Hematopoietic multipotent progenitor cell treated with erythropoietin and hydrocortisone succinate and interleukin-3 and kit ligand, for 15 days (in vitro differentiated cells): ENCODE measurements at regions not wholly inside any gene's neighbourhood (a gene's known extent, or its start where the extent isn't known, plus 50 kb on each side); places are given as distances from the start of the nearest gene placed in this dataset.
"Not testable (repeated sequence)": the region's sequence is repeated elsewhere in the genome, so short reads cannot be mapped to it uniquely, and the experiment has no call there.

Experiments used
- DNase-seq: peaks from one replicate; pipeline ENCODE4 v3.0.0-alpha.2; 2015; ENCODE audit warnings: low spot score

DNA sequence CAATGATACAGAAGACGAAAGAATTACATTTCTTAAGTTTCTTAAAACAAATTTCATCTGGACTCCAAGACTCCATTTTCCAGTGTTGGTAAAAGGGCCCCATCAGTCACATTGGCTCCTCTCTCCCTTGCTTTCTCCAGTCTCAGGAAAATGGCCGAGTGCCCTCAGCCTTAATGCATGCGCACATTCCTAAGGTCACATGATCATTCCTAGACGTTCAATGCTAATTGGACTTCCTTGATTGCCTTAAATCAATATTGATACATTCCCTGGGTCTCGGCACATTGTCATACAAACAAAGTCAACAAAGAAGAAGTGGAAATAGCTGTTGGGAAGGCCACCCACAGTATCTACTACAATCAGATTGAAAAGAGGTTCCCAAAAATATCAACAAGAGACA, 413.6 kb upstream of the GRAMD2B start:
- no peak for DNase-seq

DNA sequence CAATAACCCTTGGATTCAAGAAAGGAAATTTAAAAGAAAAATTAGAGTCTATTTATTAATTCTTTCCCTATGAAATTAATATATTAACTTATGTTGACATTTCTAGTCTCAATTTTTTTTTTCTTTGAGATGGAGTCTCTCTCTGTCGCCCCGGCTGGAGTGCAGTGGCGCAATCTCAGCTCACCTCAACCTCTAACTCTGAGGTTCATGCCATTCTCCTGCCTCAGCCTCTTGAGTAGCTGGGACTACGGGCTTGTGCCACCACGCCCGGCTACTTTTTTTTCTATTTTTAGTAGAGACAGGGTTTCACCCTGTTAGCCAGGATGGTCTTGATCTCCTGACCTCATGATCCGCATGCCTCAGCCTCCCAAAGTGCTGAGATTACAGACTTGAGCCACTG, 411.7 kb upstream of the GRAMD2B start:
- not testable (repeated sequence) for DNase-seq

DNA sequence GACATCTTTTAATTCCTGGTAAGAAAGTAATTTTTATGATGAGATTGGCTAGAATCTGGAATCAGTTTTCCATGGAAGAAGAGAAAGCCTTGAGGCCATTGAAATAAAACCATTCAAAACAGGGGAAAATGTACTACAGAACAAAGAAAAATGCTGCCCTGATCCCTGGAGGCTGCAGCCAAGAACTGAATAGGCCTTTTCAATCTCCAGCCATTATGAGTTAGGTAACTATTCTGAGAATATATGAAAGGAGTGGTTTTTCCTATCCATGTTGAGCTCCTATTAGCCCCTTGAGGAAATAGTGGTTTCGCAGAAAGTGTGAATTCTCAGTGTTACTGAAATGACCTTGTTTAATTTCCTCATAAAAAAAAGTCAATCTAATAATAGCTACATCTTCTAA, 408.5 kb upstream of the GRAMD2B start:
- DNase-seq, result no peak

DNA sequence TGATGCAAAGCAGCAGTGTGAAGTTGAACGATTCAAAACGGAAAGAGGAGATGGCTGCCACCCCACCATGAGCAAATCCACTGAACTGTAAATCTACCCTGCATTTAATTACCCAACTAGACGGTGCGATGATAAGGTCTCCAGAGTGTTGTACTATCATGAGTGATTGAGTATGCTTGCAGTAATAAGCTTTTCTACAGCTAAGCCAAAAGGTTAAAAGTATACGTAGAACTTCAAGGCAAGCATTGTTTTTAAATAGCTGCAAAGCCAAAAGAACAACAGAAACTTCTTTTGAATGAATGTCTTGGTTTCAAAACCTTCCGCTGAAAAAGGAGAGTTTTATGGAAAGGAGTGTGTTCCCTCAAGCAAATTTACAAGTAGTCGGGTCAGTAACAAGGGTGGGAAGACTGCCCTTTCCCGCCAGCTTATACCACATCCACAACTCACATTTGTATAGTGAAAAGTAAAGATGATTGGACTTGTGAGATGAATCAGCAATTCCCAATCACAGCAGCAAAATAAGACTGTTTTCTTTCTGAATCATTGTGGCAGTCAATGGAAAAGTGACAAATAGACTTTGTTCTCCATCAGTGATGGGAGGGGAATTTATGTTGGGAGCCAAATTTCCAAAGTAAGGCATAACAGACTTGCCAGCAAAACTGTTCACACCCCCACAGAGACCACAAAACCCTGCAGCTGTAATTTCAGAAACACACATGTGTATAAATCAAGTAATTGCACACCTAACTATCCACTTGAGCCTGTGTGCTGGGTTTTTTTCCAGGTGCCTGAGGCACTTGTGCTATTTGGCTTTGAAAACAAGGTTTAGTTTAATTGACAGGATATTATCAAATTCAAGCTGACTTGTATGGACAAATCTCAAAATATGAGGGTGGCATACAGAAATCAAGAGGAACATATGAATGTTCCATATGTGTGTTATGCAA, 407.7 kb upstream of the GRAMD2B start:
- DNase-seq, result no peak

DNA sequence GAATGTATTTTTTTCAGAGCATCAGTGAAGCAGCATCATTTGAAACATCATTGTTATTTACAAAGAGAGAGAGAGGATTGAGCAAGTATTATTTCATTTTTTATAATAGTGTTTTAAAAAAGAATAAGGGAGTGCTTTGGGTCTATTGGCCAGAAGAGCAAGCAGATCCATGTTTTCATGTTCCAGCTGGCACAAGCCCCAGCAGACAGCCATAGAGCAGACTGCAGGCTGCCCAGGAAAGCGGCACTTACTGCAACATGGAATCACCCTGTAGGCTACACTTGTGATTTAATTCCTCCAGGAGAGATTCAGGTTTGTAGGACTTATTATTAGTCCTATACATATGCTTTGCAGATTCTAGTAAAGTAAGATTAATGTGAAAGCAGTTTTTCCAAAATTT, 407.0 kb upstream of the GRAMD2B start:
- DNase-seq, result no peak

DNA sequence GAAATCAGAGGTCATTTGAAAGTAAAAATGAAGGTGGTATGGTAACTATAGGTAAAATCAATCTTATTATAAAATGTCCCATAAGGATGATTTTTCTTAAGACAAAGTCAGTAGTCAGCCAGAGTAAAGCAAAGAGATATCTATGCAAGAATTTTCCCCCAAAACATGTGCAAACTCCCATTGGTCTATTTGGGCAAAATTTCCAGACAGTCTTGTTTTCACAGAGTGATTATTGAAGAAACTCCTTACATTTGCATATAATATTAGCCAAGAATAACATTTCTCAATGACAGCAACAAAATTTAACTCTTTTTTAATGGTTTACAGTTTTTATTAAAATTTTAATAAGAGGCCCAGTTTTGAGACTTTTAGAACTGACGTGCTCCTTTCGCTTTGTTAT, 406.1 kb upstream of the GRAMD2B start:
- no peak for DNase-seq

DNA sequence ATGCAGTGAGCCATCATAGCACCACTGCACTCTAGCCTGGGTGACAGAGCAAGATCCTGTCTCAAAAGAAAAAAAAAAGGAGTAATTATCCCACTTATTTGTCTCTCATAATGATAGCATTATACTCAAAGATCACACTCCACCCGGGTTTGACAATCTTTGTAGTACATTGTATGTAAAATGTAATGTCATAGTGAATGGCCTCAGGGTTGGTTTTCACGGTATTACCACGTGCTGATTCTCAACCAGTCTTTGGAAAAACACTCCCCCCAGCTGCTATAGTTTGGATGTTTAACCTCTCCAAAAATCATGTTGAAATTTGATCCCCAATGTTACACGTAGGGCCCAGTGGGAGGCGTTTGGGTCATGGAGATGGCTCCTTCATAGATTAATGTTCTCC, 402.4 kb upstream of the GRAMD2B start:
- DNase-seq, result no peak

DNA sequence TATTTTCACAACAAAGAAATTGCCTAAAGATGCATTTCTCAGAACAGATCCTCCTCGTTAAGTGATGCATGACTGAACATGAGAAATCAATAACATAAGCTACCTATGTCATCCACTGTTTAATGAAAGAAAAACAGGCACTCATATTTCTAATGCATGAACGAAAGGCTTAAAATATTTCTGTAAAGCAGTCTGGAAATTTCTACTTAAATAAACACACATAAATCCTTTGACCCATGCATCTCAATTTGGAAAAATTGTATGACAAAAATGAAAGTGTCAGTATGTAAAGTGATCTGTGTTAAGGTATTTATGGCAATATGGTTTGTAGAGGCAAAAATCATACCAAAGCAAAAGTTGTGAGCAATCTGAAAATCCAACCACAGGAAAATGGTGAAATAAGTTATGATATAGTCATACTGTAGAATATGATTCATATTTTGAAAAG, 399.2 kb upstream of the GRAMD2B start:
- no peak for DNase-seq

DNA sequence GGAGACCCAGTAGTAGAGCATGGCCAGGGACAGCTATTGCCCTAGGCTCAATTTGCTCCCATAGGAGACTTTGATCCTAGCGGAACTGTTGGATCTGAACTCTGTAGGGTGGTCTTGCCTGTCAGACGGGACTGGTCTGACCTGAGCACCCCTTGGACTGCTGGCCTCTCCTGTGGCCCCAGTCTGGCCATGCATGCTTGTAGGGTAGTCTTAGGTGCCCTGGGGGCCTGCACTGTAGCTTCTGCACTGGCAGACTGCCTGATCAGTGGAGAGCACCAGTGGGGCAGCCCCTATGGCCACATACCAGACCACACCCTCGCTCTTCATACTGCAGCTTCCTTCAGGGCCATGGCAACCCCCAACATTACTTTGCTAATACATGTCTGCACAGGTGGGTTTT, 396.1 kb upstream of the GRAMD2B start:
- DNase-seq, result no peak

DNA sequence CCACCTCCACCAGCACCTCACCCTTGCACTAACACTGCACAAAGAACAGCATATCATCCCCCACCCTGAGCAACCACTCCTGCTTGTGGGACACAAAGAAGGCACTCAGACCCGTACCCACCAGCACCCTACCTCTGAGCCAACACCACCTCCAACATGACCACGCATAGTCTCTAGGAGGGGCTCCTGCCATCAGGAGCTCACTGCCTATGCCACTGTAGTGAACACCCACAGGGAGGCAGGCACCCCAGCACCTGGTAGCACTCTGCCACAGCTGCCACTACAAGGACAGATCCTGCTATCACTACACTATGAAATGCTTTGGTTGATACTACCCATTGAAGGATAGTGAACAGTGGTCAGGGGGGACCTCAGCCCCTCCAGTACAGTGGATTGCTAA, 395.6 kb upstream of the GRAMD2B start:
- no peak for DNase-seq

DNA sequence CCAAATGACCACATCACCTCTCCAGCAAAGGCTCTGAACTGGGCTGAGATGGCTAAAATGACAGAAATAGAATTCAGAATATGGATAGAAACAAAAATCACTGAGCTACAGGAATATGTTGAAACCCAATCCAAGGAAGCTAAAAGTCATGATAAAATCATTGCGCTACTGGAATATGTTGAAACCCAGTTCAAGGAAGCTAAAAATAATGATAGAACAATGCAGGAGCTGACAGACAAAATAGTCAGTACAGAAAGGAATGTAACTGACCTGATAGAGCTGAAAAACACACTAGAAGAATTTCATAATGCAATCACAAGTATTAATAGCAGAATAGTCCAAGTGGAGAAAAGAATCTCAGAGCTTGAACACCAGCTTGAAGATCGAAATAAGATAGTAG, 394.9 kb upstream of the GRAMD2B start:
- no peak for DNase-seq

DNA sequence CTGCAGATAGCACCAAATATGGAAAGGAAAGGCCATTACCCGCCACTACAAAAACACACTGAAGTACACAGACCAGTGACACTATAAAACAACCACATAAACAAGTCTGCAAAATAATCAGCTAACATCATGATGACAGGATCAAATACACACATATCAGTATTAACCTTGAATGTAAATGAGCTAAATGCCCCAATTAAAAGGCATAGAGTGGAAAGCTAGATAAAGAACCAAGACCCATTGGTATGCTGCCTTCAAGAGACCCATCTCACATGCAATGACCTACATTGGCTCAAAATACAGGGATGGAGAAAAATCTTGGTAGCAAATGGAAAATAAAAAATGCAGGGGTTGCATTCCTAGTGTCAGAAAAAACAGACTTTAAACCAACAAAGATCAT, 393.9 kb upstream of the GRAMD2B start:
- not testable (repeated sequence) for DNase-seq

DNA sequence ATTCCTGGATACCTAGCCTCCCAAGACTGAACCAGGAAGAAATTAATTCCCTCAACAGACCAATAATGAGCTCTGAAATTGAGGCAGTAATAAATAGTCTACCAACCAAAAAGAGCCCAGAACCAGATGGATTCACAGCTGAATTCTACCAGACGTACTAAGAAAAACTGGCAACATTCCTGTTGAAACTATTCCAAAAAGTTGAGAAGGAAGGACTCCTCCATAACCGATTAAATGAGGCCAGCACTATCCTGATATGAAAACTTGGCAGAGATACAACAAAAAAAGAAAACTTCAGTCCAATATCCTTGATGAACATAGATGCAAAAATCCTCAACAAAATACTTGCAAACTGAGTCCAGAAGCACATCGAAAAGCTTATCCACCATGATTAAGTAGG, 392.5 kb upstream of the GRAMD2B start:
- DNase-seq, result no peak

DNA sequence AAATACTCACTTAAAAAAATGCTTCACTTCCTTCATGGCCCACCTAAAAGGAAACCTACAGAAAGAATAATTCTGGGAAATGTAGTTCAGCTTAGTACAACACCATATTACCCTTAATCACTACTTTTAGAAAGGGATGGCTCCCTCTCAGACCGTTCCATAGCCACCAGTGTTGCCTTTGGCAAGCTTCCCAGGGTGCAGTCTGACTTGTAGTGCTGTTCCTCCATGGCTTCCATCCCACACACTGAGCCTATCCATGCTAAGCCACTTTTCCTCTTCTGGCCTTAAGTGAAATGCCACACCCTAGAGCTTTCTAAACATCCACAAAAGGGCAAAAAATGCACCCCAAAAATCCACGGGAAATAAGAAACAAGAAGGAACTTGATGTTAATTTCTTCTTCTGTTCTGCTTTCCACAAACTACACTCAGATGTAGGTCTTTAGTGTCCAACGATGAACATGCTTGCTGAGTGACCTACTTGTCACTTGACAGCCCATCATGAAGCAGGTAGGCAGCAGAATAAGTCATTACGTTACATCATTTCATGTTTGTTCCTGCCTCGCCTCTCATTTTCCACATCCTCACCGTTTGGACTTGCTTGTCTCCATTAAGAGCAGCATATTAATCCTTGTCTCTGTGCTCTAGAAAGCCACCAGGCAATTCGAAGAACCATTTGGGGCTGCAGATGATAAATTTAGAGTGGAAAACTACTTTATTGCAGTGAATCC, 391.1 kb upstream of the GRAMD2B start:
- no peak for DNase-seq

DNA sequence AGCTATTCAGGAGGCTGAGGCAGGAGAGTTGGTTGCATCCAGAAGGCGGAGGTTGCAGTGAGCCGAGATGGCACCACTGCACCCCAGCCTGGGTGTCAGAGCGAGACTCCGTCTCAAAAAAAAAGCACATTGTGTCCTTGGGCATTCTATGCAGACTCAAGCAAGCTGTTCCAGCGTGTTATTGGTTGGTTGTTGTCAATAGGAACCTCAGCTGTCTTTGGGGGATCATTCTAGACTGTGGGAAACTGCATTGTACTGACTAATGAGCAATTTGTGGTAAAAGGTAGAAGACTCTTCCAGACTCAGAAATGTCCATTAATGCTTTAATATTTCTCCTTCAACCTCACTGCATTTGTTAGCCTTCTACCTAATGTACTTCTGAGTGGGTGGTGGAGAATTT, 379.5 kb upstream of the GRAMD2B start:
- no peak for DNase-seq

DNA sequence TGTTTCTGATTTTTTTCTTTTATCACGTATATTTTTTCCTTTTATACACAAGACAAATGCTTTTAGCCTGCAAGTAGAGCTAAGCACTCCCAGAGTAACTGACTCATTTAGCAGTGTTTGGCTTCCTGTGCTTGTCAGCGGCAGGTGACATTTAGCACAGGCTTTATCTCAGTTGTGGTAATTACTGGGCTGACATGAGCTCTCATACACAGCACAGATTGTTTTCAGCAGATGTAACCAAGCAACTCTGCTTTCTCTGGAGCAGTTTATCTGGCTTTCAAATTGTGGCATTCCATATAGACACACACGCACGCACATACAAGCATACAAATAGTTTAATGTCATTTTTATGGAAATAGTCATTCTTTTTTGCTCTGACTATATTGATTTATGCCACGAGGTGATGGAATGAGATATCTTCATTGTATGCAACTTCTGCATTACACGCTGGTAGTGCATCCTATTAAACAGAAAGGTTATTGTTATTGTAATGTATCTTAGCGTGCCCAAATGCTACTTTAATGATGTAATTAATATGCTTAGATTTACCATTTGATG, 379.0 kb upstream of the GRAMD2B start:
- DNase-seq, result no peak

DNA sequence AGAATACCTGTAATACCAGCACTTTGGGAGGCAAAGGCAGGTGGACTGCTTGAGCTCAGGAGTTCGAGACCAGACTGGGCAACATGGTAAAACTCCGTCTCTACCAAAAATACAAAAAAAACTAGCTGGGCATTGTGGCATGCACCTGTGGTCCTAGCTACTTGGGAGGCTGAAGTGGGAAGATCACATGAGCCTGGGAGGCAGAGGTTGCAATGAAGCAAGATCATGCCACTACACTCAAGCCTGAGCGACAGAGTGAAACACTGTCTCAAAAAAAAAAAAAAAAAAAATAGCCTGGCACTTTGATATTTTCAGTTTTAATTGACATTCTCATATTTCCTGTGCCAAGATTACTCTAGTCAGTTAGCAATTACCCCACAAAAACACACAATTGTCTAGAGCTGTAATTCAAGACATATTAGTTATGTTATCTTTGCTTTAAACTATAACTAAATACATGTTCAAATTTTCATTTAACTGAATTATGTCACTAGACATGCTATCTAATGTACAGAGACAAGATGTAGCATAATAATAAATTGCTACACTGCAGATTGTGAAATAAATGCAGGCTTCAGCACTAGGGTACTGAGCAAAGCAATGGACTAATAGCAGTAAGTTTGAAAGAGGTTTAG, 378.2 kb upstream of the GRAMD2B start:
- no peak for DNase-seq

DNA sequence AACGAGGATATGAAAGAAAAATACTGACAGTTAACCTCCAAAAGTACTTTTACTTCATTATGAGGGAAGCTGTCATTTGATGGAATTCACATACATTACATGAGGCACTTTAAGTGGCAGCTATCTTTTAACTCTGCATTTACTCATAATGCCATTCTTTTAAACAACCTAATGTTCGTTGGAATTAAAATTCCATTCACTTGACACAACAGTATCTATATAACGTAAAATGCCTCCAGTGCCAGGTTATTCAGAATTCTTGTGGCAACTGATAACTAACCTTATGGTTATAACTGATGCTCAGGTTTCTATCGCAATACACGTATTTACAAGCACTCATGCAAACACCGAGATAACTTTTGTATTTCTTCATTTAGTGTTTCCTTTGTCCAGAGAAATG, 376.9 kb upstream of the GRAMD2B start:
- no peak for DNase-seq

DNA sequence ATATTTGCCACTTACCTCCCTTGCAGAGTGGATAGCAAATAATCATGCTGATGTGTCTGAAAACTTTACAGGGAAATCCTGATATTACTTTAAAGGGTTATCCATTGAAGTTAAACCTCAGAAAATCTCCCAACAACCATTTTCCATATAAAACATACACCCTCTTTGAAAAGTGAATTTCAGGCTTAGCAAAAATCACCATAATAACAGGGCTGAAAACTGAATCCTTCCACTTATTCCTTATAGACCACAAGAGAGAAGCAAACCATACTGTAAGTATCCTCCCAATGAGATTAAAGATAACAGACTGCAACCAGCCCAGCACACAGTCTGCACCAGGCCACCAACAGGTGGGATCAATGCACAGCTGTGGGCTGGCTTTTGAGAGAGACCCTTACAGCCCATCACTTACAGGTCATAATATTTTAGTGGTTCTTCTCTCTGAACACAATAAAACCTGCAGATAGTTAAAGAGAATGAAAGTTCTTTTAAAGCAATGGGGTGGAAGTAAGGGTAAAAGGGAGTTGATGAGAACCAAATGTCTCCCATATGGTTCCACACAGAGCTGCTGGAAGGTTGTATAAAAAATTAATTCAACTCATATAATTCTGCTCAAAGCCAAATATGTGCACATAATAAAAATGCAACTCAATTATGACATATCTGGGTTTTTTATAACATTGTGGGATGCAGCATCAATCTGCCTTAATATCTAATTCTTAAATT, 376.2 kb upstream of the GRAMD2B start:
- DNase-seq, result no peak

DNA sequence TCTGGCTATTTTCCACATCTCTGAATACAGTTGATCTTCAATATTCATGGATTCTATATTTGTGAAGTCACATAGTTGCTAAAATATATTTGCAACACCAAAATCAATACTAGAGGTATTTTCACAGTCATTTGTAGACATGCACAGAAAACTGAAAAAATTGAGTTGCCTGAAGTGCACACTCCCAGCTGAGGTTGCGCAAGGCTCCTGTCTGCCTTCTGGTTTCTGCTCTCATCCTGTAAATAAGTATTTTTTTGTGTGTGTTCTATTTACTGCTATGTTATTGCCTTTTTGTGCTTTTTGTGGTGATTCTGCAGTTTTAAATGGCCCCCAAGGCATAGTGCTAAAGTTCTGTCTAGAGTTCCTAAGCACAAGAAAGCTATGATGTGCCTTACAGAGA, 371.1 kb upstream of the GRAMD2B start:
- no peak for DNase-seq

DNA sequence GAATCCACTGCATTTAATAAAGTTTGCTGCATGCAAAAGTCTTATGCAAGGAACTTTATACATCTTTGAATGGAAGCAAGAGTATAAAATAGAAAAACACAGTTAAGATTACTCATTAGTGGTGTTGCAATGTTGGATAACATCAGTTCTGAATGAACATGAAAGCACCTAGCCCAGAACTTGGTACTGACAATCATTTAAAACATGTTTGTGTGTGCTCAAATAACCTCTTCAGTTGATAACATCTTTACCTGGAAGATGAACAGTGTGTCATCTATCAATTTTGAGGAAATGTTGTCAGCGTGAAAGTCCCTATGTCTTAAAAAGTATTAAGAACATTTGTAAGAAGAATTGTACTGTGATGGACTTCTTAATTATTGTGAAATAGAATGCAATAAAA, 370.4 kb upstream of the GRAMD2B start:
- no peak for DNase-seq

DNA sequence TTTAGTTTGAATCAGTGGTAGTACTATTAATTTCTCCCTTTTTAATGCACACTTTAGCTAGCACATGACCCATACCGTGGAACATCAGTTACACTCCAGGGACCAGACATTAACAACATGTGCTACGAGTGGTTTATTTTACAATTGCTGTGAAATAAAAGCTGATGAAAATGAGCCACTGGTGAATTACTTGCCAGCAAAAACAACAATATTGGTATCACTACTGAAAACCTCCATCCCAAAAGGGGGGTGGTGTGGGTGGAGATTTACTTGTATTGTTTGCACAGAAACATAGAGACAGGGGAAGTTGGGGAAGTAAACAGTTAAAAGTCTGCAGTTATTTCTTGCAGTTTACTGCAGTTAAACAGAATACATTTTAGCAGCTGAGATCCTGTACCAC, 369.6 kb upstream of the GRAMD2B start:
- no peak for DNase-seq
